Mucosa of rectum (tissue), 2 donors: ENCODE measurements at regions not wholly inside any gene's neighbourhood (a gene's known extent, or its start where the extent isn't known, plus 50 kb on each side); places are given as distances from the start of the nearest gene placed in this dataset.

Experiments used
- H3K27ac ChIP-seq, 2 donors: one replicate each; pipeline ENCODE4 v1.7.0; 2013; ENCODE audit warnings: inconsistent platforms in 2 of 2, low read depth in 2 of 2, low read length in 2 of 2
- H3K27me3 ChIP-seq, 2 donors: one replicate each; pipeline ENCODE4 v1.7.0; 2013; ENCODE audit warnings: low read length in 2 of 2; ENCODE audit not compliant: control insufficient read depth in 2 of 2, insufficient read depth in 2 of 2
- H3K36me3 ChIP-seq, 2 donors: one replicate each; pipeline ENCODE4 v1.7.0; 2013; ENCODE audit warnings: low read length in 2 of 2; ENCODE audit not compliant: control insufficient read depth in 2 of 2, insufficient read depth in 2 of 2
- H3K4me1 ChIP-seq, 2 donors: one replicate each; pipeline ENCODE4 v1.7.0; 2013; ENCODE audit warnings: low read length in 2 of 2, mild to moderate bottlenecking in 1 of 2; ENCODE audit not compliant: control insufficient read depth in 2 of 2, insufficient read depth in 2 of 2
- H3K4me3 ChIP-seq, 2 donors: one replicate each; pipeline ENCODE4 v1.7.0; 2013; ENCODE audit warnings: low read length in 2 of 2
- H3K9ac ChIP-seq, 2 donors: one replicate each; pipeline ENCODE4 v1.7.0; 2013; ENCODE audit warnings: low read length in 2 of 2, low read depth in 1 of 2, mild to moderate bottlenecking in 1 of 2
- H3K9me3 ChIP-seq, 2 donors: one replicate each; pipeline ENCODE4 v1.7.0; 2013; ENCODE audit warnings: low read length in 2 of 2; ENCODE audit not compliant: control insufficient read depth in 2 of 2
- donor health status: healthy.
- donor health status: Normal muscosa, but diverticular disease.

GRCh38 chr7:145184956-145185355 lies 349.1 kb upstream of the TPK1 start:
- Histone ChIP-seq H3K9me3 (peaks cover 0 to 2% of the 10 kb centered on the region in 2 donors), H3K36me3 (no peaks in the 10 kb centered on the region), H3K27me3 (no peaks in the 10 kb centered on the region), H3K27ac (no peak overlapping the region), H3K4me3 (no peak overlapping the region), H3K4me1 (no peaks in the 10 kb centered on the region), H3K9ac (no peak overlapping the region)

GRCh38 chr7:145183069-145183468 lies 347.2 kb upstream of the TPK1 start:
- H3K4me3 ChIP-seq: no peak overlapping the region
- H3K27ac ChIP-seq: no peak overlapping the region
- H3K4me1 ChIP-seq: no peaks in the 10 kb centered on the region
- no peaks in the 10 kb centered on the region for H3K36me3 ChIP-seq
- no peaks in the 10 kb centered on the region for H3K27me3 ChIP-seq
- H3K9me3 ChIP-seq: no peaks in the 10 kb centered on the region
- no peak overlapping the region for H3K9ac ChIP-seq

- Histone ChIP-seq H3K27me3 (no peaks in the 10 kb centered on the region), H3K4me1 (no peaks in the 10 kb centered on the region), H3K27ac (no peak overlapping the region), H3K9me3 (no peaks in the 10 kb centered on the region), H3K9ac (no peak overlapping the region), H3K4me3 (no peak overlapping the region), H3K36me3 (no peaks in the 10 kb centered on the region)
These were observed 339.5 kb upstream of the TPK1 start for GRCh38 chr7:145175366-145175765.

GRCh38 chr7:145169908-145170307 lies 334.1 kb upstream of the TPK1 start:
- Histone ChIP-seq H3K27ac (no peak overlapping the region), H3K9me3 (no peaks in the 10 kb centered on the region), H3K4me1 (no peaks in the 10 kb centered on the region), H3K9ac (no peak overlapping the region), H3K36me3 (no peaks in the 10 kb centered on the region), H3K27me3 (no peaks in the 10 kb centered on the region), H3K4me3 (no peak overlapping the region)

DNA sequence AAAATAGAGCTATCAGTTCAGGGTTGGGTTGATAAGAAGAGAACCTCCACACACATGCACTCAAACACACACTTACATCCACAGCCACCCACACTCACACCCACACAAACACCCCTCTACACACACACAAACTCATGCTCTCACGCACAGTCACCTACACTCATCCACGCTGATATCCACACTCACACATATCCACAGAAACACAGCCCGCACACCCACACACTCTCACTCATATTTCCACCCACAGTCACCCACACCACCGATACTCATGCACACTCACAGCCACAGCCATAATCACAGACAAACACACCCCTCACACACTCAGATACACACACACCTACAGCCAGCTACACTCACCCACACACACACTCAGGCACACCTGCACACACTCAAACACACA lies 333.0 kb upstream of the TPK1 start:
- Histone ChIP-seq H3K36me3 (no peaks in the 10 kb centered on the region), H3K4me1 (no peaks in the 10 kb centered on the region), H3K4me3 (no peak overlapping the region), H3K9me3 (no peaks in the 10 kb centered on the region), H3K27ac (no peak overlapping the region), H3K27me3 (no peaks in the 10 kb centered on the region), H3K9ac (no peak overlapping the region)

DNA sequence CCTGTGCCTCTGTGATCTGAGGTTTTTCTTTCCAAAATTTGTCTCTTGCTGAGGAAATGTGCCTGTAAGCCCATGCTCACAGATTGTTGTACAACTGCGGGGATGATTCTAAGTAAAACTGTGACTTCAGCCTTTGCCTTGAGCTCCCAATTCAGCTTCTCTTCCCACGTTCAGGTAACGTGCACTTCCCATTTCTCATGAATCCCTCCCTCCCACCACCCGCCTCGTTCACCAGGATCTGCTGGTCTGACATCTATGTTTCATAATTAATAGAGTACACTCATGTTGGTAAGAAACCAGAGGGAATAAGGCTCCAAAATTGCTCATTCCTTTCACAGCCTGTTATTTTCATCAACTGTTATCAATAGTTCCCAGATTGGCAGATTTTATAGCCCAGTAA lies 332.6 kb upstream of the TPK1 start:
- H3K9me3 ChIP-seq: no peaks in the 10 kb centered on the region
- no peak overlapping the region for H3K27ac ChIP-seq
- H3K4me1 ChIP-seq: no peaks in the 10 kb centered on the region
- H3K4me3 ChIP-seq: no peak overlapping the region
- H3K9ac ChIP-seq: no peak overlapping the region
- H3K36me3 ChIP-seq: no peaks in the 10 kb centered on the region
- no peaks in the 10 kb centered on the region for H3K27me3 ChIP-seq

DNA sequence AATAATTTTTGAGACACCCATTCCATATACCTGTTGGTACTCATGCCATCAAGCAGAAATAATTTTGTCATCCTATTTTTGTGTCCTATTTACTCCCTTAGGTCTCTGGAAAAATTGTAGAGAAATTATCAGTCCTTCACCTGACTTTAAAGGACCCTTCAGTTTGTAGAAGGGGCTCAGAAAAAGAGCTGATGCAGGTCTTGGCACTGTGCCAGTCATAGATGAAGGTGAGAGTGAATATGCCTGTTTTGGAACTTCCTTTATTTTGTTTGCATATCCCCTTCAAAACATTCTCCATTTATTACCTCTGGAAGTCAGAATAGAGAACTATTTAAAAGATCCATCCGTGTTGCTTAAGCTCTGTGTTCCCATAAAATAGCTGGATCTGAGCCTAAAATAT lies 321.0 kb upstream of the TPK1 start:
- Histone ChIP-seq H3K27ac (no peak overlapping the region), H3K4me3 (no peak overlapping the region), H3K36me3 (no peaks in the 10 kb centered on the region), H3K9ac (no peak overlapping the region), H3K27me3 (no peaks in the 10 kb centered on the region), H3K4me1 (no peaks in the 10 kb centered on the region), H3K9me3 (no peaks in the 10 kb centered on the region)

- H3K4me3 ChIP-seq: no peak overlapping the region
- H3K27ac ChIP-seq: no peak overlapping the region
- H3K36me3 ChIP-seq: no peaks in the 10 kb centered on the region
- no peaks in the 10 kb centered on the region for H3K9me3 ChIP-seq
- no peaks in the 10 kb centered on the region for H3K27me3 ChIP-seq
- H3K9ac ChIP-seq: no peak overlapping the region
- H3K4me1 ChIP-seq: no peaks in the 10 kb centered on the region
These were observed 316.7 kb upstream of the TPK1 start for GRCh38 chr7:145152589-145152988.

- H3K4me3 ChIP-seq: no peak overlapping the region
- H3K27ac ChIP-seq: no peak overlapping the region
- H3K36me3 ChIP-seq: no peaks in the 10 kb centered on the region
- H3K27me3 ChIP-seq: no peaks in the 10 kb centered on the region
- H3K4me1 ChIP-seq: no peaks in the 10 kb centered on the region
- no peaks in the 10 kb centered on the region for H3K9me3 ChIP-seq
- H3K9ac ChIP-seq: no peak overlapping the region
These were observed 315.8 kb upstream of the TPK1 start for GRCh38 chr7:145151676-145152075.

DNA sequence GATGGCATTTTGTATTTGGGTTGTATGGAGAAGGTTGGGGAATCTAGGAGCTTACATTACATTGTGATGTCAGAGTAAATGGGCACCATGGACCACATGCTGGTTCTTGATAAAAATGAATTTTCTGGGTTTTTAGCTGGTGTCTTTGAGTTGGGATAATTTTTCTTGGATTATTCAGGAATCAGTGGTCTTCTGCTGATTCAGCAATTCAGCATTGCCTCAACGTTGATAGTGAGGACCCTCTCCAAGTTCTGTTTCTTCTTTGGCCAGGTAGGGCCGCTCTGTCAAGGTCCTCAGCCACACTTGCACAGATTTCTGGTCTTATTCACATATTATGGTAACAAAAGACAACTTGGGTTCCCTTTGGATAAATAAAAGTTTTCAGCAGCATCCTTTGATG lies 312.0 kb upstream of the TPK1 start:
- no peaks in the 10 kb centered on the region for H3K4me1 ChIP-seq
- H3K36me3 ChIP-seq: no peaks in the 10 kb centered on the region
- no peak overlapping the region for H3K4me3 ChIP-seq
- no peaks in the 10 kb centered on the region for H3K9me3 ChIP-seq
- H3K27me3 ChIP-seq: no peaks in the 10 kb centered on the region
- H3K9ac ChIP-seq: no peak overlapping the region
- H3K27ac ChIP-seq: no peak overlapping the region

DNA sequence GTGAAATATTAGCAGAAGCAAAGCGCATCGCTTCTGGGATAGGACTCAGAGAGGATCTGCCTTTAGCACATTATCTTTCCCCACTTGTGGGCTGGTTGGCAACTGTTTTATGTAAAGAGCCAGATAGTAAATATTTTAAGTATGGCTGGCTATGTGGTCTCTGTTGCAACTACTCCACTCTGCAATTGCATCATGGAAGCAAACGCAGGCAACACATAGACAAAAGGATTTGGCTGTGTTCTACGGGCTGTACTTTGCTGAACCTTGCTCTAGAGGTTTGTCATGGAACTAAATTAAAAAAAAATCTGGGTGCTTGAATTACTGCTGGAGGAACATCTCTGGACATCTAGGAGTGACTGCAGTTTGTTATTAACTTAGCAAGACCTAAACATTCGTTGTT lies 307.8 kb upstream of the TPK1 start:
- H3K9ac ChIP-seq: no peak overlapping the region
- no peak overlapping the region for H3K27ac ChIP-seq
- H3K36me3 ChIP-seq: no peaks in the 10 kb centered on the region
- no peak overlapping the region for H3K4me3 ChIP-seq
- no peaks in the 10 kb centered on the region for H3K27me3 ChIP-seq
- H3K9me3 ChIP-seq: no peaks in the 10 kb centered on the region
- H3K4me1 ChIP-seq: no peaks in the 10 kb centered on the region
